Osteocyte (in vitro differentiated cells): ENCODE measurements at regions not wholly inside any gene's neighbourhood (a gene's known extent, or its start where the extent isn't known, plus 50 kb on each side); places are given as distances from the start of the nearest gene placed in this dataset.
"Not testable (repeated sequence)": the region's sequence is repeated elsewhere in the genome, so short reads cannot be mapped to it uniquely, and the experiment has no call there.

Experiments
- DNase-seq: peaks from one replicate; pipeline ENCODE4 v3.0.0; 2021; ENCODE audit warnings: mixed read lengths; ENCODE audit not compliant: unreplicated experiment; ENCODE audit errors: extremely low spot score
- H3K27ac Mint-ChIP-seq: one replicate; pipeline ENCODE4 v1.8.0; 2021; ENCODE audit warnings: mild to moderate bottlenecking, mixed read lengths; ENCODE audit not compliant: unreplicated experiment
- H3K27me3 Mint-ChIP-seq: one replicate; pipeline ENCODE4 v1.8.0; 2021; ENCODE audit warnings: mixed read lengths; ENCODE audit not compliant: unreplicated experiment
- H3K36me3 Mint-ChIP-seq: one replicate; pipeline ENCODE4 v1.8.0; 2021; ENCODE audit warnings: mixed read lengths; ENCODE audit not compliant: unreplicated experiment
- H3K4me1 Mint-ChIP-seq: one replicate; pipeline ENCODE4 v1.8.0; 2021; ENCODE audit warnings: mixed read lengths; ENCODE audit not compliant: unreplicated experiment
- H3K4me3 Mint-ChIP-seq: one replicate; pipeline ENCODE4 v1.8.0; 2021; ENCODE audit warnings: mild to moderate bottlenecking, moderate library complexity, mixed read lengths; ENCODE audit not compliant: unreplicated experiment
- H3K9me3 Mint-ChIP-seq: one replicate; pipeline ENCODE4 v1.8.0; 2021; ENCODE audit warnings: mixed read lengths; ENCODE audit not compliant: unreplicated experiment
- TF ChIP-seq, protein P1 (sequence below): fragments of 200-600 bp; sonication (generic); IDR thresholded peaks from 2 replicates; pipeline ENCODE4 v1.5.0; 2021; ENCODE audit warnings: antibody characterized with exemption, mild to moderate bottlenecking, moderate library complexity

DNA sequence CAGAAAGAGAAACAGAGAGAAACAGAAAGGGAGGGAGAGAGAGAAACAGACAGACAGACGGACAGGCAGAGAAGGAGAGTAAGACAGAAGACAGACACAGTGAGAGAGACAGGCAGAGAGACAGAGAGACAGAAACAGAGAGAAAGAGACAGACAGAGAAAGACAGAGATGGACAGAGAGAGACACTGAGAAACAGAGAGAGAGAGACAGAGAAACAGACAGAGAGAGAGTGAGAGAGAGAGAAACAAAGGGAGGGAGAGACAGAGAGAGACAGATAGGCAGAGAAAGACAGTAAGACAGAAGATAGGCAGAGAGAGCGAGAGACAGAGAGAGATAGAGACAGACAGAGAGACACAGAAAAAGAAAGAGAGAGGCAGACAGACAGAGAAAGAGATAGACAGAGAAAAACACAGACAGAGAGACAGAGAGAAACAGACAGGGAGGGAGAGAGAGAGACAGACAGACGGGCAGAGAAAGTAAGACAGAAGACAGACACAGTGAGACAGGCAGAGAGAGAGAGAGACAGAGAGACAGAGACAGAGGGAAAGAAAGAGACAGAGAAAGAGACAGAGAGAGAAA, 753.4 kb upstream of the DEFB115 start:
- TF ChIP-seq, protein P1, sequence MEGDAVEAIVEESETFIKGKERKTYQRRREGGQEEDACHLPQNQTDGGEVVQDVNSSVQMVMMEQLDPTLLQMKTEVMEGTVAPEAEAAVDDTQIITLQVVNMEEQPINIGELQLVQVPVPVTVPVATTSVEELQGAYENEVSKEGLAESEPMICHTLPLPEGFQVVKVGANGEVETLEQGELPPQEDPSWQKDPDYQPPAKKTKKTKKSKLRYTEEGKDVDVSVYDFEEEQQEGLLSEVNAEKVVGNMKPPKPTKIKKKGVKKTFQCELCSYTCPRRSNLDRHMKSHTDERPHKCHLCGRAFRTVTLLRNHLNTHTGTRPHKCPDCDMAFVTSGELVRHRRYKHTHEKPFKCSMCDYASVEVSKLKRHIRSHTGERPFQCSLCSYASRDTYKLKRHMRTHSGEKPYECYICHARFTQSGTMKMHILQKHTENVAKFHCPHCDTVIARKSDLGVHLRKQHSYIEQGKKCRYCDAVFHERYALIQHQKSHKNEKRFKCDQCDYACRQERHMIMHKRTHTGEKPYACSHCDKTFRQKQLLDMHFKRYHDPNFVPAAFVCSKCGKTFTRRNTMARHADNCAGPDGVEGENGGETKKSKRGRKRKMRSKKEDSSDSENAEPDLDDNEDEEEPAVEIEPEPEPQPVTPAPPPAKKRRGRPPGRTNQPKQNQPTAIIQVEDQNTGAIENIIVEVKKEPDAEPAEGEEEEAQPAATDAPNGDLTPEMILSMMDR = no peak
- no peak overlapping the region for H3K27ac Mint-ChIP-seq
- H3K9me3 Mint-ChIP-seq = peaks cover 19% of the 10 kb centered on the region
- DNase-seq = no peak
- no peak overlapping the region for H3K4me3 Mint-ChIP-seq
- no peaks in the 10 kb centered on the region for H3K27me3 Mint-ChIP-seq
- no peaks in the 10 kb centered on the region for H3K4me1 Mint-ChIP-seq
- no peaks in the 10 kb centered on the region for H3K36me3 Mint-ChIP-seq

DNA sequence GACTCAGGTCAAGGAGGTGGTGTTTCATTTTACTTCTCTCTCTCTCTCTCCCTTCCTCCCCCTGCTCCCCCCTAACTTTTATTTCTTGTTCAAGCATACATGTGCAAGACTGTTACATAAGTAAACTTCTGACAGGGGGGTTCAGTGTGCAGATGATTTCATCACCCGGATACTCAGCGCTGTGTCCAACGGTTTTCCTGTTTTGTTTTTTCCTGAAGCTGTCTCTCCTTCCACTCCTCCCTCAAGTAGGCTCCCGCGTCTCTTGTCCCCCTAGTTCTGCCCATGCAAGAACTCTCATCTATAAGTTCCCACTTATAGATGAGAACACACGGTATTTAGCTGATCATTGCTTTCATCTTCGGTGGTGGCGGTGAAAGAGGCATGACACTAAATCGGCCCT, 751.9 kb upstream of the DEFB115 start:
- TF ChIP-seq, protein P1 = no peak
- Mint-ChIP-seq H3K36me3 (no peaks in the 10 kb centered on the region), H3K4me3 (no peak overlapping the region), H3K27me3 (no peaks in the 10 kb centered on the region), H3K27ac (no peak overlapping the region), H3K9me3 (peaks cover 19% of the 10 kb centered on the region), H3K4me1 (no peaks in the 10 kb centered on the region)
- DNase-seq = no peak

DNA sequence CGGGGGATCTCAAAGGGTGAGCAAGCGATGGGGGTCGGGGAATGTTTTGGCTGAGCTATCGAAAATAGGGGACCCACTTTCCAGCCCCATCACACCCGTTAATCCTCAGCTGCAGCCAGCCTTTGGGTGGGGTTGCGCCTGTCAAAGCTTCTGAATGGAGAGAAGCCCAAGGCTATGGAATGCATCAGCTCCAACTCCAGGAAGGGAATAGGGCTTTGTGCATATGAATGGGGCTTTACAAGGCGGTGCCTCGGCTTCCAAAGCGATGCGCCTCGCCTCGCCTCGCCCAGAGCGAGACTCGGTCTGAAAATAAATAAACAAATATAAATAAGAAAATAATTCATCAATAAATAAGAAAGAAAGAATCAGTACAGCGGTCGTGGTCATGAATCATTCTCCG, 751.4 kb upstream of the DEFB115 start:
- H3K4me3 Mint-ChIP-seq = no peak overlapping the region
- H3K36me3 Mint-ChIP-seq = peaks cover 2% of the 10 kb centered on the region
- TF ChIP-seq, protein P1 = no peak
- no peaks in the 10 kb centered on the region for H3K4me1 Mint-ChIP-seq
- H3K9me3 Mint-ChIP-seq = peaks cover 22% of the 10 kb centered on the region
- no peaks in the 10 kb centered on the region for H3K27me3 Mint-ChIP-seq
- no peak for DNase-seq
- H3K27ac Mint-ChIP-seq = no peak overlapping the region

DNA sequence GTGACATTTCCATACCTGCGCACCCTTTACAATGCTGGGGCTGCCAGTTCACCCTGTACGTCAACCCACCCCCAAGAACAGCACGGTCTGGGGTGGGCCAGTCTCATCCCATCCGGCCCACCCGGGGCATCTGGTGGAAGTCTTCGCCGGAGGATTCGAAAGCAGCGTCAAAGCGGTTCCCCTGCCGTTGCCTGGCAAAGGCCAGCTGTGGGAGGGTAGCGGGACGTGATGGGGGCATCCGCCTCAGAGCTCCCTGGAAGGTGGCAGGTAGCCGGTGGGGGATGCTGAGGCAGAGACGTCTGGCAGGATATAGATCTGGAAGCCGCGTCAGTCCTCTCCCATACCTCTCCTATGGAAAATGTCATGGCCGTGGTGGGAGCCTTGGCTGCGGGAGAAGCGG, 749.1 kb upstream of the DEFB115 start:
- not testable (repeated sequence) for H3K4me3 Mint-ChIP-seq, H3K27ac Mint-ChIP-seq, H3K27me3 Mint-ChIP-seq, H3K36me3 Mint-ChIP-seq, H3K4me1 Mint-ChIP-seq
- H3K9me3 Mint-ChIP-seq = peaks cover 22% of the 10 kb centered on the region
- DNase-seq = peak; percentile 83

DNA sequence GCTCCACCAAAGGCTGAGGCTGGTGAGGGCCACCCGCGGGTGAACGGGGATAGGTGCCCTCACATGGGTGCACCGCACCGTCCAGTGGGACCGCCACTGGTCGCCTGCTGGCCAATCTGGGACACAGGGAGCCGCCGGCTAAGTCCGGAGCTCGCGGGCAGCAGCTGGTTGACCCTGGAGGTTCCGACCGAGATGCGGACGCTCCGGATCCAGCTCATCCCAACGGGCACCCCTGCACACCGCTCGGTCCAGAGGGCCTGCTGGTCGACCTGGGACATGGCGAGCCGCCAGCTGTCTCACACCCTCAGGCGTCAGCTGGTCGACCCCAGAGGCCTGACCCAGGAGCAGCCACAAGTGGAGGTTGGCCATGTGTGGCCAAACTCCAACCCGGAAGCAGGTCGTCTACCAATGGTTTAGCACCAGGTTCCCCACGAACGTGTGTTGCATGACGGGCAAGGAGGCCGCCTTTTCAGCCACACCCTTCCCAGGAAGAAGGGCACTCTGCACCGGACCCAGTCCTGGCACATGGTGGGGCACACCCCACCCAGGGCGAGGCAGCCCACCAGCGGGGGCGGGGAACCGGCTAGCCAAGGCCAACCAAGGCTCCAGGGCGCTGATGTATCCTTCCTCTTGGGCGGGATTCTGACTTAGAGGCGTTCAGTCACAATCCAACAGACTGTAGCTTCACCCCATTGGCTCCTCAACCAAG, 746.0 kb upstream of the DEFB115 start:
- Mint-ChIP-seq H3K36me3 (peaks cover 2% of the 10 kb centered on the region), H3K4me1 (no peaks in the 10 kb centered on the region), H3K4me3 (no peak overlapping the region), H3K27ac (no peak overlapping the region), H3K27me3 (no peaks in the 10 kb centered on the region), H3K9me3 (peaks cover 35% of the 10 kb centered on the region)
- TF ChIP-seq, protein P1 = no peak
- peak; percentile 85 for DNase-seq
